Loucy (cell line): ENCODE measurements at regions not wholly inside any gene's neighbourhood (a gene's known extent, or its start where the extent isn't known, plus 50 kb on each side); places are given as distances from the start of the nearest gene placed in this dataset.
"Not testable (repeated sequence)": the region's sequence is repeated elsewhere in the genome, so short reads cannot be mapped to it uniquely, and the experiment has no call there.

ENCODE experiments used
- H2AFZ ChIP-seq: fragments of 200-600 bp; sonication (generic); 2 replicates; pipeline ENCODE4 v1.6.0; 2016; ENCODE audit warnings: antibody characterized with exemption, mild to moderate bottlenecking, low read length, moderate library complexity
- H3F3A ChIP-seq: fragments of 200-600 bp; 2 replicates; pipeline ENCODE4 v1.6.0; 2016; ENCODE audit warnings: antibody characterized with exemption, low read depth, mild to moderate bottlenecking
- H3K27me3 ChIP-seq: fragments of 200-600 bp; sonication (generic); 2 replicates; pipeline ENCODE4 v1.6.1; 2014; ENCODE audit warnings: low read length, mild to moderate bottlenecking; ENCODE audit not compliant: insufficient read depth, poor library complexity, severe bottlenecking
- H3K36me3 ChIP-seq: fragments of 200-600 bp; sonication (generic); 2 replicates; pipeline ENCODE4 v1.6.1; 2016; ENCODE audit warnings: low read length; ENCODE audit not compliant: insufficient read depth
- H3K4me1 ChIP-seq: fragments of 200-600 bp; sonication (generic); 2 replicates; pipeline ENCODE4 v1.5.1; 2014; ENCODE audit warnings: low read length, mild to moderate bottlenecking; ENCODE audit not compliant: insufficient read depth, poor library complexity, severe bottlenecking
- H3K4me2 ChIP-seq: fragments of 200-600 bp; sonication (generic); 2 replicates; pipeline ENCODE4 v1.6.0; 2014; ENCODE audit warnings: antibody characterized with exemption, low read length, low read depth, mild to moderate bottlenecking; ENCODE audit not compliant: poor library complexity, severe bottlenecking
- H3K4me3 ChIP-seq: fragments of 200-600 bp; sonication (generic); 2 replicates; pipeline ENCODE4 v1.5.1; 2014; ENCODE audit warnings: low read length, mild to moderate bottlenecking, mixed read lengths; ENCODE audit not compliant: poor library complexity, severe bottlenecking
- H3K79me2 ChIP-seq: fragments of 200-600 bp; sonication (generic); 2 replicates; pipeline ENCODE4 v1.6.1; 2014; ENCODE audit warnings: low read length; ENCODE audit not compliant: insufficient read depth
- H3K9ac ChIP-seq: fragments of 200-600 bp; sonication (generic); 2 replicates; pipeline ENCODE4 v1.6.0; 2014; ENCODE audit warnings: mild to moderate bottlenecking, low read depth, low read length, moderate library complexity; ENCODE audit not compliant: poor library complexity, severe bottlenecking
- H3K9me2 ChIP-seq: fragments of 200-600 bp; sonication (generic); replicated peaks from 2 replicates; pipeline ENCODE4 v1.6.1; 2016; ENCODE audit warnings: low read depth, low read length, mixed read lengths
- H3K9me3 ChIP-seq: fragments of 200-600 bp; sonication (generic); 2 replicates; pipeline ENCODE4 v1.6.1; 2014; ENCODE audit warnings: mild to moderate bottlenecking, antibody characterized with exemption, low read length, low read depth; ENCODE audit not compliant: insufficient read depth
- H4K20me1 ChIP-seq: fragments of 200-600 bp; sonication (generic); 2 replicates; pipeline ENCODE4 v1.6.0; 2014; ENCODE audit warnings: antibody characterized with exemption, low read length, mild to moderate bottlenecking; ENCODE audit not compliant: insufficient read depth, poor library complexity, severe bottlenecking
- CTCF ChIP-seq: fragments of 200-600 bp; sonication (generic); conservative IDR thresholded peaks from 2 replicates; pipeline ENCODE4 v1.5.1; 2014; ENCODE audit warnings: mild to moderate bottlenecking, antibody characterized with exemption, low read length
- EZH2phosphoT487 ChIP-seq: fragments of 200-600 bp; IDR thresholded peaks from 2 replicates; pipeline ENCODE4 v1.6.1; 2018; ENCODE audit warnings: antibody characterized with exemption, mild to moderate bottlenecking, moderate library complexity, borderline replicate concordance

- no peaks in the 10 kb centered on the region for H3F3A ChIP-seq
- H3K9me3 ChIP-seq, result no peaks in the 10 kb centered on the region
- no peak overlapping the region for H3K9ac ChIP-seq
- no peaks in the 10 kb centered on the region for H4K20me1 ChIP-seq
- no peaks in the 10 kb centered on the region for H3K4me1 ChIP-seq
- no peaks in the 10 kb centered on the region for H3K79me2 ChIP-seq
- H3K27me3 ChIP-seq, result no peaks in the 10 kb centered on the region
- no peaks in the 10 kb centered on the region for H3K9me2 ChIP-seq
- no peak overlapping the region for H3K4me2 ChIP-seq
- H3K36me3 ChIP-seq, result no peaks in the 10 kb centered on the region
- H3K4me3 ChIP-seq, result no peak overlapping the region
- no peak overlapping the region for H2AFZ ChIP-seq
- TF ChIP-seq EZH2phosphoT487, result no peak
- TF ChIP-seq CTCF, result no peak
Observed at GRCh38 chr4:30126351-30126750, 593.8 kb upstream of the PCDH7 start.

- H3K4me1 ChIP-seq, H4K20me1 ChIP-seq, H3K4me3 ChIP-seq, H3K9ac ChIP-seq, H3K79me2 ChIP-seq, H3K4me2 ChIP-seq, H2AFZ ChIP-seq, H3K27me3 ChIP-seq, H3K36me3 ChIP-seq, H3K9me2 ChIP-seq, H3K9me3 ChIP-seq, H3F3A ChIP-seq: not testable (repeated sequence)
Observed at GRCh38 chr4:30148828-30149227, 571.3 kb upstream of the PCDH7 start.

GRCh38 chr4:30149539-30149938 lies 570.6 kb upstream of the PCDH7 start:
- not testable (repeated sequence) for H3K9me2 ChIP-seq, H3F3A ChIP-seq, H3K4me2 ChIP-seq, H4K20me1 ChIP-seq, H3K4me3 ChIP-seq, H3K9ac ChIP-seq, H3K4me1 ChIP-seq, H3K79me2 ChIP-seq, H3K27me3 ChIP-seq, H3K9me3 ChIP-seq, H3K36me3 ChIP-seq, H2AFZ ChIP-seq

- Histone ChIP-seq H3K36me3 (no peaks in the 10 kb centered on the region), H3K4me2 (no peak overlapping the region), H3K79me2 (no peaks in the 10 kb centered on the region), H3K27me3 (no peaks in the 10 kb centered on the region), H3F3A (no peaks in the 10 kb centered on the region), H2AFZ (no peak overlapping the region), H3K9ac (no peak overlapping the region), H3K9me2 (no peaks in the 10 kb centered on the region), H4K20me1 (no peaks in the 10 kb centered on the region), H3K4me3 (no peak overlapping the region), H3K4me1 (no peaks in the 10 kb centered on the region), H3K9me3 (no peaks in the 10 kb centered on the region)
- TF ChIP-seq EZH2phosphoT487, result no peak
- TF ChIP-seq CTCF, result no peak
Observed at GRCh38 chr4:30153427-30153826, 566.7 kb upstream of the PCDH7 start.
